Mesenchymal stem cell (in vitro differentiated cells and primary cell): ENCODE measurements at regions not wholly inside any gene's neighbourhood (a gene's known extent, or its start where the extent isn't known, plus 50 kb on each side); places are given as distances from the start of the nearest gene placed in this dataset.

Source experiments
- DNase-seq: peaks from one replicate; pipeline ENCODE4 v3.0.0-alpha.2; 2013
- H2AFZ ChIP-seq: one replicate; pipeline ENCODE4 v1.6.1; 2013; ENCODE audit warnings: low read depth, mild to moderate bottlenecking, control low read depth, inconsistent platforms, low read length, moderate library complexity
- H2AK5ac ChIP-seq: 2 replicates; pipeline ENCODE4 v1.6.1; 2013; ENCODE audit warnings: low read length, moderate library complexity, mild to moderate bottlenecking, inconsistent platforms; ENCODE audit not compliant: severe bottlenecking
- H2BK120ac ChIP-seq: one replicate; pipeline ENCODE4 v1.6.1; 2013; ENCODE audit warnings: low read depth, mild to moderate bottlenecking, inconsistent platforms, low read length, moderate library complexity
- H2BK12ac ChIP-seq, 2 experiments: one replicate each; pipeline ENCODE4 v1.6.1; 2013; ENCODE audit warnings: inconsistent platforms in 2 of 2, low read length in 2 of 2, mild to moderate bottlenecking in 2 of 2, moderate library complexity in 2 of 2, control low read depth in 1 of 2
- H2BK15ac ChIP-seq: one replicate; pipeline ENCODE4 v1.6.1; 2013; ENCODE audit warnings: mild to moderate bottlenecking, low read depth, inconsistent platforms; ENCODE audit not compliant: poor library complexity, severe bottlenecking
- H2BK5ac ChIP-seq: 2 replicates; pipeline ENCODE4 v1.6.1; 2013; ENCODE audit warnings: low read depth, mild to moderate bottlenecking, low read length, control low read depth, inconsistent platforms; ENCODE audit not compliant: poor library complexity, severe bottlenecking
- H3K14ac ChIP-seq, 2 experiments: one replicate each; pipeline ENCODE4 v1.6.1; 2013; ENCODE audit warnings: inconsistent platforms in 2 of 2, low read length in 2 of 2, control low read depth in 1 of 2, mild to moderate bottlenecking in 1 of 2, moderate library complexity in 1 of 2
- H3K18ac ChIP-seq, 2 experiments: one replicate each; pipeline ENCODE4 v1.6.1; 2013; ENCODE audit warnings: inconsistent platforms in 2 of 2, low read length in 2 of 2, control low read depth in 1 of 2, low read depth in 1 of 2, mild to moderate bottlenecking in 1 of 2
- H3K23ac ChIP-seq, 2 experiments: one replicate each; pipeline ENCODE4 v1.6.1; 2013; ENCODE audit warnings: inconsistent platforms in 2 of 2, low read length in 2 of 2, mild to moderate bottlenecking in 2 of 2, moderate library complexity in 2 of 2, control low read depth in 1 of 2
- H3K27ac ChIP-seq: 2 replicates; pipeline ENCODE4 v1.5.1; 2013; ENCODE audit warnings: mild to moderate bottlenecking, moderate library complexity, low read length, control low read depth, inconsistent platforms; ENCODE audit not compliant: poor library complexity, severe bottlenecking
- H3K27me3 ChIP-seq, 2 experiments: 2 replicates each; pipeline versions ENCODE4 v1.6.1 to v1.7.0; 2013; ENCODE audit warnings: low read length in 2 of 2, mild to moderate bottlenecking in 2 of 2, moderate library complexity in 2 of 2, control low read depth in 1 of 2, inconsistent platforms in 1 of 2; ENCODE audit not compliant: control insufficient read depth in 1 of 2, insufficient read depth in 1 of 2
- H3K36me3 ChIP-seq, 2 experiments: 2 replicates each; pipeline versions ENCODE4 v1.6.1 to v1.7.0; 2013; ENCODE audit warnings: low read length in 2 of 2, control low read depth in 1 of 2, inconsistent platforms in 1 of 2, low read depth in 1 of 2, mild to moderate bottlenecking in 1 of 2; ENCODE audit not compliant: insufficient read depth in 2 of 2, control insufficient read depth in 1 of 2
- H3K4ac ChIP-seq, 2 experiments: one replicate each; pipeline ENCODE4 v1.6.1; 2013; ENCODE audit warnings: inconsistent platforms in 2 of 2, low read length in 2 of 2, mild to moderate bottlenecking in 2 of 2, moderate library complexity in 2 of 2, control low read depth in 1 of 2, low read depth in 1 of 2
- H3K4me1 ChIP-seq: 2 replicates; pipeline ENCODE4 v1.6.1; 2013; ENCODE audit warnings: low read depth, low read length, control low read depth; ENCODE audit not compliant: control insufficient read depth, insufficient read depth
- H3K4me2 ChIP-seq: 2 replicates; pipeline ENCODE4 v1.6.1; 2013; ENCODE audit warnings: low read length, mild to moderate bottlenecking, inconsistent platforms; ENCODE audit not compliant: poor library complexity, severe bottlenecking
- H3K4me3 ChIP-seq, 2 experiments: 2 replicates each; pipeline versions ENCODE4 v1.5.1 to v1.7.0; 2013; ENCODE audit warnings: low read length in 2 of 2, mild to moderate bottlenecking in 2 of 2, control low read depth in 1 of 2, low read depth in 1 of 2; ENCODE audit not compliant: insufficient read depth in 1 of 2
- H3K79me1 ChIP-seq: replicated peaks from 2 replicates; pipeline ENCODE4 v1.6.1; 2013; ENCODE audit warnings: mild to moderate bottlenecking, control low read depth, low read length, inconsistent platforms; ENCODE audit not compliant: poor library complexity, severe bottlenecking
- H3K9ac ChIP-seq: 2 replicates; pipeline ENCODE4 v1.7.0; 2013; ENCODE audit warnings: mild to moderate bottlenecking, low read length, moderate library complexity
- H3K9me3 ChIP-seq: 2 replicates; pipeline ENCODE4 v1.7.0; 2013; ENCODE audit warnings: mild to moderate bottlenecking, low read length; ENCODE audit not compliant: control insufficient read depth
- H4K8ac ChIP-seq: one replicate; pipeline ENCODE4 v1.6.1; 2013; ENCODE audit warnings: inconsistent platforms, mild to moderate bottlenecking, low read length, moderate library complexity
- H4K91ac ChIP-seq: one replicate; pipeline ENCODE4 v1.6.1; 2013; ENCODE audit warnings: mild to moderate bottlenecking, low read length, inconsistent platforms
- WGBS: methylation state at CpG from one replicate; pipeline ENCODE4 v1.1.7; 2013; ENCODE audit warnings: mixed read lengths; 5-methylcytosine and 5-hydroxymethylcytosine counted together

GRCh38 chr21:15455819-15456462 lies 273.8 kb upstream of the USP25 start:
- Histone ChIP-seq H2AK5ac (no peak overlapping the region), H4K8ac (no peak overlapping the region), H3K4me2 (no peak overlapping the region), H3K14ac (no peak overlapping the region), H3K79me1 (no peaks in the 10 kb centered on the region), H3K23ac (no peak overlapping the region), H4K91ac (no peak overlapping the region), H2BK120ac (no peak overlapping the region), H2BK12ac (no peak overlapping the region), H3K36me3 (no peaks in the 10 kb centered on the region), H2BK15ac (no peak overlapping the region), H2AFZ (no peak overlapping the region), H3K4me3 (no peak overlapping the region), H3K9ac (no peak overlapping the region), H3K4ac (no peak overlapping the region), H3K18ac (no peak overlapping the region), H3K27me3 (no peaks in the 10 kb centered on the region), H3K9me3 (peaks cover 6% of the 10 kb centered on the region), H2BK5ac (no peak overlapping the region), H3K27ac (no peak overlapping the region), H3K4me1 (no peaks in the 10 kb centered on the region)
- DNase-seq: no peak
- 92% methylated on average over 14 of the region's 14 CpGs for WGBS

- no peak overlapping the region for H3K18ac ChIP-seq
- no peak overlapping the region for H2BK12ac ChIP-seq
- no peaks in the 10 kb centered on the region for H3K9me3 ChIP-seq
- H4K91ac ChIP-seq: no peak overlapping the region
- H3K4ac ChIP-seq: no peak overlapping the region
- no peak overlapping the region for H2BK120ac ChIP-seq
- no peak overlapping the region for H2AK5ac ChIP-seq
- DNase-seq: no peak
- no peaks in the 10 kb centered on the region for H3K79me1 ChIP-seq
- no peak overlapping the region for H3K27ac ChIP-seq
- no peaks in the 10 kb centered on the region for H3K36me3 ChIP-seq
- H3K4me1 ChIP-seq: no peaks in the 10 kb centered on the region
- H3K4me2 ChIP-seq: no peak overlapping the region
- H4K8ac ChIP-seq: no peak overlapping the region
- H3K14ac ChIP-seq: no peak overlapping the region
- H3K27me3 ChIP-seq: peaks cover 0 to 8% of the 10 kb centered on the region in 2 experiments
- H3K23ac ChIP-seq: no peak overlapping the region
- no peak overlapping the region for H2BK5ac ChIP-seq
- WGBS: 60% methylated on average over 1 of the region's 3 CpGs
- no peak overlapping the region for H2BK15ac ChIP-seq
- H3K4me3 ChIP-seq: no peak overlapping the region
- no peak overlapping the region for H2AFZ ChIP-seq
- no peak overlapping the region for H3K9ac ChIP-seq
Measured at GRCh38 chr21:15457965-15458364, 271.8 kb upstream of the USP25 start.

DNA sequence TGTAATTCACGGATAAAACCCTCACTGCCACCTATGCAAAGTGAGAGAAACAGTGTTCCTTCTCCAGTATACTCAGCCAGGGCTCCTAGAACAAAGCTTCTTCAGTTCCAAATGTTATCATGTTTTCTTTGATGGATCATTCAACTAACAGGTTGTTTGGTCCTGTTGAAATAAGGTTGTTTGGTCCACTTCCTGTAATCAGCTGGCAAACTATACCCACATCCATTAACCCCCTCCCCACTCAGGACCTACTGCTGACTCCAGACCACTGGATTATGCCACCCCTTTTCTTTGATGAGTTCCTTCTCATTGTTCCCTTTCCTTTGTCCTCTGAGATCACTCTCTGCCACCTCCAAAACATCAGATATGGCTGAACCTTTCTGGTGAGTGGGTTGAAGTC lies 267.7 kb upstream of the USP25 start:
- no peak overlapping the region for H4K91ac ChIP-seq
- no peak overlapping the region for H2AK5ac ChIP-seq
- no peak overlapping the region for H2AFZ ChIP-seq
- H2BK5ac ChIP-seq: no peak overlapping the region
- no peaks in the 10 kb centered on the region for H3K79me1 ChIP-seq
- no peak overlapping the region for H3K4me3 ChIP-seq
- no peak overlapping the region for H3K9ac ChIP-seq
- no peaks in the 10 kb centered on the region for H3K9me3 ChIP-seq
- no peak overlapping the region for H3K4me2 ChIP-seq
- WGBS: 19% methylated on average over 1 of the region's 1 CpG
- H3K4me1 ChIP-seq: no peaks in the 10 kb centered on the region
- H3K4ac ChIP-seq: no peak overlapping the region
- no peak overlapping the region for H3K18ac ChIP-seq
- no peaks in the 10 kb centered on the region for H3K36me3 ChIP-seq
- no peak overlapping the region for H2BK15ac ChIP-seq
- no peak overlapping the region for H2BK120ac ChIP-seq
- DNase-seq: no peak
- peaks cover 0 to 8% of the 10 kb centered on the region in 2 experiments for H3K27me3 ChIP-seq
- no peak overlapping the region for H4K8ac ChIP-seq
- no peak overlapping the region for H3K14ac ChIP-seq
- H3K23ac ChIP-seq: no peak overlapping the region
- H2BK12ac ChIP-seq: no peak overlapping the region
- no peak overlapping the region for H3K27ac ChIP-seq

- Histone ChIP-seq H2AK5ac (no peak overlapping the region), H3K14ac (no peak overlapping the region), H3K23ac (no peak overlapping the region), H3K18ac (no peak overlapping the region), H3K27ac (no peak overlapping the region), H2BK15ac (no peak overlapping the region), H3K9me3 (no peaks in the 10 kb centered on the region), H4K91ac (no peak overlapping the region), H3K9ac (no peak overlapping the region), H3K4me1 (no peaks in the 10 kb centered on the region), H3K79me1 (no peaks in the 10 kb centered on the region), H2BK12ac (no peak overlapping the region), H3K36me3 (no peaks in the 10 kb centered on the region), H3K4ac (no peak overlapping the region), H3K27me3 (peaks cover 0 to 8% of the 10 kb centered on the region in 2 experiments), H2BK120ac (no peak overlapping the region), H2BK5ac (no peak overlapping the region), H3K4me3 (no peak overlapping the region), H4K8ac (no peak overlapping the region), H2AFZ (no peak overlapping the region), H3K4me2 (no peak overlapping the region)
- WGBS: 79% methylated on average over 1 of the region's 4 CpGs
- no peak for DNase-seq
Measured at GRCh38 chr21:15466329-15466728, 263.5 kb upstream of the USP25 start.
